ENCODE measurements at regions not wholly inside any gene's neighbourhood (a gene's known extent, or its start where the extent isn't known, plus 50 kb on each side); places are given as distances from the start of the nearest gene placed in this dataset.

- no peak for TF ChIP-seq CTCF (IDR thresholded peaks at IDR 0.05)
- no peak for TF ChIP-seq POLR2A (IDR thresholded peaks at IDR 0.05)
These were observed 1095.8 kb downstream of the UQCRFS1 start for GRCh38 chr19:28117143-28117542.
